ENCODE measurements at regions not wholly inside any gene's neighbourhood (a gene's known extent, or its start where the extent isn't known, plus 50 kb on each side); places are given as distances from the start of the nearest gene placed in this dataset.

GRCh38 chr6:15941168-15941567 lies 187.7 kb upstream of the MYLIP start:
- no peak overlapping the region for H2BK20ac ChIP-seq (ENCODE audit: low read depth, low read length, poor library complexity, severe bottlenecking)
- no peak overlapping the region for H4K8ac ChIP-seq (replicated peaks; ENCODE audit: insufficient read length, low read depth, low read length)
- no CpG with 5 or more reads among the region's 2 CpGs for WGBS (ENCODE audit: extremely low coverage, insufficient read length, low lambda C conversion rate)
- no peak overlapping the region for H2AK5ac ChIP-seq (ENCODE audit: insufficient read length, low read length)
- no peak overlapping the region for H2AFZ ChIP-seq (ENCODE audit: low read length)
- no peak overlapping the region for H3K23ac ChIP-seq (ENCODE audit: insufficient read length, low read depth, low read length)
- no peak overlapping the region for H2BK5ac ChIP-seq (ENCODE audit: insufficient read length, low read length)
- H2BK15ac ChIP-seq (ENCODE audit: low read depth, low read length) = no peak overlapping the region
- no peaks in the 10 kb centered on the region for H4K20me1 ChIP-seq (ENCODE audit: control insufficient read depth, insufficient read depth, insufficient read length)
- no peaks in the 10 kb centered on the region for H3K4me1 ChIP-seq (ENCODE audit: insufficient read depth, low read length)
- H3K27ac ChIP-seq (ENCODE audit: insufficient read length, low read depth, low read length) = no peak overlapping the region
- no peak overlapping the region for H3K9ac ChIP-seq (ENCODE audit: extremely low read depth, insufficient read length, low read length)
- H3K27me3 ChIP-seq (ENCODE audit: insufficient read depth, low read length) = no peaks in the 10 kb centered on the region
- H4K5ac ChIP-seq (ENCODE audit: insufficient read length, low read depth, low read length) = no peak overlapping the region
- no peak overlapping the region for H3T11ph ChIP-seq (ENCODE audit: low read length)
- no peak overlapping the region for H2BK120ac ChIP-seq (ENCODE audit: low read depth, low read length, poor library complexity, severe bottlenecking)
- no peaks in the 10 kb centered on the region for H3K79me1 ChIP-seq (ENCODE audit: insufficient read depth, low read depth, low read length, poor library complexity, severe bottlenecking)
- H3K27ac Mint-ChIP-seq = no peak overlapping the region
- no peak overlapping the region for H3K56ac ChIP-seq (ENCODE audit: insufficient read length, low read depth, low read length)
- no peak overlapping the region for H3K4ac ChIP-seq (ENCODE audit: low read depth, low read length)
- H3K23me2 ChIP-seq (ENCODE audit: insufficient read length, low read depth, low read length, poor library complexity, severe bottlenecking) = no peaks in the 10 kb centered on the region
- peaks cover 7% of the 10 kb centered on the region for H3K9me3 ChIP-seq (ENCODE audit: control insufficient read depth, low read depth, low read length)
- peaks cover 22 to 23% of the 10 kb centered on the region in 2 experiments for H3K9me3 Mint-ChIP-seq
- no peak overlapping the region for H3K18ac ChIP-seq (ENCODE audit: insufficient read length, low read depth, low read length)
- H4K91ac ChIP-seq (ENCODE audit: insufficient read length, low read depth, low read length) = no peak overlapping the region
- H2BK12ac ChIP-seq (ENCODE audit: insufficient read length, low read depth, low read length) = no peak overlapping the region
- H3K27me3 Mint-ChIP-seq (ENCODE audit: low read depth) = peaks cover 3% of the 10 kb centered on the region; the same call in 1 of the 2 replicates
- no peak overlapping the region for H3K4me2 ChIP-seq (ENCODE audit: insufficient read depth, insufficient read length, low read length)
- TF ChIP-seq CTCF (conservative IDR thresholded peaks at IDR 0.05) = no peak
- DNase-seq = no peak
- no peak overlapping the region for H3K4me3 Mint-ChIP-seq
- H3K79me2 ChIP-seq (ENCODE audit: insufficient read depth, low read length) = no peaks in the 10 kb centered on the region
- peaks cover 2 to 30% (median 5%) of the 10 kb centered on the region in 3 experiments; a peak in 4 of 7 replicates for H3K36me3 Mint-ChIP-seq (ENCODE audit: insufficient read depth in 1 of 3, low read depth in 3 of 3)
- no peak overlapping the region for H3K14ac ChIP-seq (ENCODE audit: insufficient read depth, low read length)
- H3K4me1 Mint-ChIP-seq = peaks cover 0 to 9% of the 10 kb centered on the region in 2 experiments; a peak in 2 of 4 replicates
